AML-193 (cell line): ENCODE measurements at regions not wholly inside any gene's neighbourhood (a gene's known extent, or its start where the extent isn't known, plus 50 kb on each side); places are given as distances from the start of the nearest gene placed in this dataset.
"Not testable (repeated sequence)": the region's sequence is repeated elsewhere in the genome, so short reads cannot be mapped to it uniquely, and the experiment has no call there.

Experiments used
- DNase-seq, 2 experiments: peaks; one replicate each; lab custom pipeline; 2025; lab: John Stamatoyannopoulos, UW

DNA sequence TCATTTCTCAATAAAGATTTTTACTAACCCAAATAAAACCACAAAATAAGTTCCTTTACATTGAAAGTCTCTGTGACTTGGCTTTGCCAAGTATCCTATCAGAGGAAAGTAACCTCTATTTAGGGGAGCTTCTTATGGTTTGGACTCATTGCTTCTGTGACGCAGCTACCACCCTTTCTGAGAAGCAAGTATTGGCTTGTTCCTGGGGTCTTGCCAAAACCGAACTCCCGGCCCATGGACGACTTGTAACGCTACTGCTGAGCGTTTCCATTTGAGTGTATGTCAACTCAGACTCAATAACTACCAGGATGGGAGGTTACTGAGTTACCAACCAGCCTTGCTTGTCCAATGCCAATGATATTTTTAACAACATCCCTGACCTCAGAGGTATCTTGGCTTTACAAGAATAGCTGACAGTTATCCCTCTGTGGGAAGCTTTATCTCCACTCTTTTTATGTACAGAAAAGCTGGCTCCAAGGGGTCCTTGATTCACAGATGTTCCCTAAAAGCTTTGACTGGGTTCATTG is 911.9 kb downstream of the TTLL7 start:
- DNase-seq, result no peak

DNA sequence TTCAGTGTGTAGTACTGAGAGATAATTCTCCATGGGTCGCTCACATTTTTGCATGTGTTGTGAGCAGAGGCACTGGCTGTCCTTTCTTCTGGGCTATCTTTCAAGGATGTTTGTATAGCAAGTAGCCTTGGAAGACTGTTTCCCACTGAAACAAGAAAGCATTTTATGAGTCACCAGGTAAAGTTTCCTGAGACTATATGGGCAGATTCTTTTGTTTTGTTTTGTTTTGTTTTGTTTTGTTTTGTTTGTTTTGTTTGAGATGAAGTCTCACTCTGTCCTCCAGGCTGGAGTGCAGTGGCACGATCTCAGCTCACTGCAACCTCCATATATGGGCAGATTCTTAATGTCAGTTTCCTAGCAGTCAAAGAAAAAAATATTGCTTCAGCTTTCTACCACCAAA is 912.6 kb downstream of the TTLL7 start:
- DNase-seq, result no peak

DNA sequence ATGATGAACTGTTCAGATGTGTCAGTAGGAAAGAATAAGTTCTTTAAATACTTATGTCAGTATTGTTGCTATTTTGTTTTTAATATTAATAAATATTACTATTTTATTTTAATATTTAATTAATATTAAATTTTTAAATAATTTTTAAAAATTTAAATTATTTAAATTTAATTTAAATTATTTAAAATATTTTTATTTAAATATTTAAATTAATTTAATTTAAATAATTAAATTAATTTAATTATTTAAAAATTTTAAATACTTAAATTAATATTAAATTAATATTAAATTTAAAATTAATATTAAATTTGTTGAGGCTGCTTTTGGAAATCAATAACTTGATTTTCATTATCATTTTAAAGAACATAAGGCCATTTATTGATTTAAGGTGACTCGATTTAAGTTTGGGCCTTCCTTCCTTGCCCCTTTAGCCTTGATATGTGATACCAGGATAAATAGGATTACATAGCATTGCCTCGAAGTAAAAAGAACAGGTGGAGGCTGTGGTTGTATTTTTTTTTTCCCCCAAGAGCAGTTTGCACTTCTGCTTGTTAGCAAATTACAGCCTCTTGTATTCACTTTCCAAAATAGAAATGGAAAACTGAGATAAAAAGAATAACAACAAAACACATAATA is 915.2 kb downstream of the TTLL7 start:
- no peak for DNase-seq

DNA sequence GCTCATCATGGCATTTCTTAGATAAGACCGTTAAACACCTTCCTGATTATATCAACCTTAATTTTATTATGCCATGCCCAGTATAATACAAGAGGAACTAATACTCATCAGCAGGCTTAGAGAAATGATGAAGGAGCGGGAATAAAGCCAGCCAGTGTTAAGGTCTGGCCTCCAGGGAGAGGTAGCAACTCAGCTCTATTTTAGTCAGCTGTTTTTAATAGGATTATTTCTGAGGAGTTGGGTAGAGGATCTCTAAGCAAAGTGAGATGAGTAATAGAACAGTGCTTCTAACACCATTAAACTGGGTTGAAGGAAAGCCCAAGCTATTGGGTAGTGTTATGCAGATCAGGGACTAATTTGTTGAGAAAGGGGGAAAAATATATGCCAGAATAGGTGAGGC is 921.5 kb downstream of the TTLL7 start:
- no peak for DNase-seq

DNA sequence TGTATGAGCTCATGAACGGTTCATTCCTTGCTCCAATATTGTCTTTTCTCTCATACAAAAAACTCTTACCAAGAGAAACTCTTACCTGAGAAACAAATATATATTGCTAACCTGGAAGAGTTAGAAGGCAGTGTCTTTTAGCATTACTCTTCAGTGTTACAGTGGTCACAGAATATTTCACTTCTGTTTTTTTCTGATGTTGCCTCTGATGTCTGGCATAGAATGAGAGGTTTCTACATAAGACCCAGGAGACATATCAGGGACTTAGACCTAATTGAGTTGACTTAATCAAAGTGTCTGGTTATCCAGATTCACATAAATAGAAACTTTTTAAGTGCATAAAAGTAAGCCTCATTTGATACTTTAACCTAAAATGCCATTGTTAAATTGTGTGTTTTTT is 923.8 kb downstream of the TTLL7 start:
- DNase-seq, result no peak

DNA sequence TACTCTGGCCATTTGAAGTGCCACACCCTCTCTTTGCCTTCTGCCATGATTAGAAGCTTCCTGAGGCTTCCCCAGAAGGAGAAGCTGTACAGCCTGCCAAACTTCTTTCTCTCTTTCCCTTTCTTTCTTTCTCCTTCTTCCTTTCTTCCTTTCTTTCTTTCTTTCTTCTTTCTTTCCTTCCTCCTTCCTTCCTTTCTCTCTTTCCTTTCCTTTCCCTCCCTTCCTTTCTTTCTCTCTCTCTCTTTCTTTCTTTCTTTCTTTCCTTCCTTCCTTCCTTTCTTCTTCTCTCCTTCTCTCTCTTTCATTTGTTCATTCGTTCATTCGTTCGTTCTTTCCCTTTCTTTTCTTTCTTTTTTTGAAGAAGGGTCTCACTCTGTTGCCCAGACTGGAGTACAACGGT is 931.0 kb downstream of the TTLL7 start:
- no peak for DNase-seq

DNA sequence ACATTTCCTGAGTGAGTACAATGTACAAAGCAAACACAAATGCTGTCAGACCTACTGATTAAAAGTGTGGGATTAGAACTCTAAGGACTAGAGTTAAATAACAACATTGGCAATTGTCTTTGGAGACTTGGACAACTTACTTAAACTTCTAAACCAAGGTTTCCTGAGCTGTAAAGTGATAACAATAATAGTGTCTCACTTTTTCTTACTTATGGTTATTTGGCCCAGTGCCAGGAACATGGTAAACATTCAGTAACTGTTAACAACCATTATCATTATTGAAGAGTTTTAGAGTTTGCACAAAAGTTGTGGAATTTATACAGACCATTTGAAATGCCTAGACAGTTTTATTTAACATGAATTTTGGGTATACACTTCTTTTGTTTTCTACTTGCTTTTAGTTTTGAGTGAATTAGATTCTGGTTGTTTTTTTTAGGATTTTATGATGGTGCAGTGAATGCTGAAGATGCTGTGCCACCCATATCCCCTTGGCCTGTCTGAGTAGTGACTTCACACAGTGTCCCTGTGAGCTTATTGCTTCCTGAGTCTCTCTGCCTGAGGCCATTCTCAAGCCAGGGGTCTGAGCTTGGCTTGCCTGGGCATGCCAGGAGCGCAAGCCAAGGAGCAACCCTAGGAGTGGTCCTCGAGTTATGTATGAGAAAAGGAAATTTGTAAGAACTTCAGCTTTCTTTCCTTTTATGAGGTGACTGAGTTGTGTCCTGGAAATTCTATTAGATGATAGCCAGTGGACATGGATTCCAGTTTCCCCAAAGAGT is 932.8 kb downstream of the TTLL7 start:
- DNase-seq, result no peak

DNA sequence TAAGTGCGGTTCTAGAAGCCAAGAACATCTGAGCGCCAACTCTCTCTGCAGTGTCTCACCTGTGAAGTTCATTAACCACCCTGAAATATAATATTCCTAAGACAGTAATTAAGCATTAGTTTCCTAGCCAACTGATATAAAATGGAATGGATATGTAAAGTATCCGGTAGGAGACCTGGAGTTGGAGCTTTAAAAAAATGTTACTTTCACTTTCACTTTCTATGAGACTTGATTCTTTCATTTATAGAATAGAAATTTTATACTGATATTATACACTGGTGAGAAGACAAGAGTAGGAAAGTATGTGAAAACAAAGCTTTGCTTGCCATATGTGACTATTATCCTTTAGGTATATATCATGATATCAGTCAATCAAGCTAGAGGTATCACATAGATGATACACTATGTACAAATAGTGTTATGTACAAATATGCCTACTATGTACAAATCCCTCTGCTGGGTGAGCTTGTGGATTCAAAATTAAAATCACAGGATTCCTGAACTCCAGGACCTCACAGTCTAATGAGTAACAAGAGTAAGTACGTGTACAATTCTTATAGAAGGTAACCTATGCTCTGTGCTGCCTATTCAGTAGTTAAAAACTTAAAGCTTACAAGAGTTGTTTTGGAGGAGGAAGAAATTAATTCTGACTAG is 934.2 kb downstream of the TTLL7 start:
- no peak for DNase-seq

DNA sequence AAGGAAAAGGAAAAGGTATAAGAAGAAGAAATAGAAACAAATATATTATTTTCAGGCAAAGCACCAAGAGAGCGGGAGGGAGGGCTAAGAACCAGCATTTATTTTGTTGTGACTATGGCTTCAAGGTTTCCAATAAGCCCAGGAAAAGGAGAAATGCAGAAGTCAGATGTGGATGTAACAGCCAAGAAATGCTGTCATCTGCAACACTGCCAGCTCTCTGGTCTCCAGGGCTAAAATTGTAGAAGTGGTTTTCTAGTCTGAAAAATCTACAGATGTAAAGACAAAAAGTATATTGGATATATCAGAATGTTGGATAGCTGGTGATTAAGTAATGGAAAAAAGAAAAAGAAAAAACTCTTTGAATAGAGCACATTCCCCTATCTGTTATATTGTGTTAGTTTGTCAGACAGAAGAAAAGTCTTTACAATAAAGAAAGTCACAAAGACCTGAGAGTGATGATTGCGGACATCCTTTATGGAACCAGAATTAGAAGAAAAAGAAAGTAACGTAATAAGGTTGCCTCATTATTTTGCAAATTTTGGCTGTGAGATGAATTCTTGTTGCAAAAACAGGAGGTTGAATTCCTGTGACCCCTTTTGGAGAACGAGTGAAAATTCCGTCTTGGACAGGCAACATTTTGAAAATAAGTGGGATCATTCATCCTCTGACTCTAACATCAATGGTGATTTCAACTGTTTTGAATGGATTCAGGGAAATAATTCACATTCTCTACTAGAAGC is 938.1 kb downstream of the TTLL7 start:
- DNase-seq, result no peak

DNA sequence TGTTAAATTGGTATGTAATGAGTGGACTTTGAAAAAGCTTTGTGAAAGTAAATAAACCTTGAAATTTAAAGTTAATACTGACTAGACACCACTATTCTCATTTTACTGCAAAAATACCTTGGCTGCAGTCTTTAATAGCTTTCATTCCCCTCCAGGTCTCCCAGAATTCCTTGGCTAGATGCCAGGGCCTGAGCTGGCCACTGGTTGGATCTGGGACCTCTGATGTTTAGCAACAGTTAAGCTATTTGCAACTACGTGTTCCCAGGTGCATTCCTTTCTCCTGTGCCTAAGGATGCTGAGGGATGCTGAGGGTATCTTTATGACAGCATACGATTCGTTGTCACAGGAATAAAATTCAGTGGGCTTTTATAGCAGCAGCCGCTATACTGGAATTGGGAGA is 938.7 kb downstream of the TTLL7 start:
- no peak for DNase-seq

DNA sequence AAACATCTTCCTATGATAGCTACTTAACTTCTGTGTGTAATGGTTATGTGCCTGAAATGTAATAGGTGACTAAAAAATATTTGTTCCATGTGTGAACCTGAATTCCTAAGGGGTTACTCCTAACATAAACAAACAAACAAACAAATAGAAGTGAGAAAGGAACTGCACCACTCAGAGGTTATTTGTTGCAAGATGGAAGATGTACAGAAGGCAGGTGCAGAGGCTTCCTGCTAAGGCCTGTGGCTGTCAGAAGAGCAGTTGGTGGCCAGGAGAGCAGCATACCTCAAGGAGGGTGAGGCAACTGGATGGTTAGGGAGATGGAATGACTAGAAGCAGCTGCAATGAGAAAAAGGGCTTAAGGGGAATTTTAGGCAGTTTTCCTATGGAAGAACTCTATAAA is 940.6 kb downstream of the TTLL7 start:
- DNase-seq, result no peak

DNA sequence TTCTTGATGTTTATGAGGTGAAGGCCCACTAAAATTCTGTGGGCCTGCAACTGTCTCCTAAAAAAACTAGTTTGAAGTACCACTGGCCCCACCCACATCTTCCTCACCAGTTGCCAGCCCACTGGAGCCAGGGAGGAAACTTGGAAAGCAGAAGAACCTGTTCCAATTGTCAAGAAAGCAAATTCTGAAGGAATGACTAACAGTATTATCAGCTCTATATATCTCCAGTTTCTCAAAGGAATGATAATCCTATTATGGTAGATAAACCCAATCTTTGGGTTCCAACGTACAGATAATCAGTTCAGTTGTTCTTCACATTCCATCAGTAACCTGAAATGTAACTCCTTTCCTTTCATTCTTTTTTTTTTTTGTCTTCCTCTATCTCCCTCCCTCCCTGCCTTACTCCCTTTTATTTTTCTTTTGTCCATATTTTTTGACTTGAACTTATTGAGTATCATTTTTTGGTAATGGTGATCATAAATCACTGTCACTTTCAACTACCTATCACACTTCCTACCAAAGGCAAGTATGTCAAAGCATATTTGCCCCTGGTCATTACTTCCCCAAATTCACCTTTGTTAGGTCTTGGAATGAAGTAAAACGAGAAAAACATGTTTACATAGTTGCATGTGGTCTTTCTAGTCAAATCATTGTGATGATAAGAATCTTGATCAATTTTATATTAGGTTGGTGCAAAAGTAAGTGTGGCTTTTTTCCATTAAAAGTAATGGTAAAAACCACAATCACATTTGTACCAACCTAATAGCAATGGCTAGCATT is 943.4 kb downstream of the TTLL7 start:
- DNase-seq, result no peak

DNA sequence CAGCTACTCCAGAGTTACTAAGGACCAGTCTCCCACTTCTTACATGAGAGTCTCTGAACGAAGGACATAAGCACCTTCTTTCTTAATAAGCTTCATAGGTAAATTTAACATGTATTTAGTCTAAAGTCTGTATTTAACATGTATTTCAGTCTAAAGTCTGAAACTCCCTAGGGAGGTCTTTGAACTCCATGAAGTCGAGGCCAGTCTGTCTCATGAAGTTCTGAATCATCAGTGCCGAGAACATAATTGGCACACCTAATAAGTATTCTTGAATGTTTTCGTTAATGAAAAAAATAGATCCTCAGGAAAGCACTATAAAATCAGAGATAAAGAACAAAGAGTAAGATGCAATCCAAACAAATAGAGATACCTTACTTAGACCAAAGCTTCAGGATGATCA is 945.5 kb downstream of the TTLL7 start:
- DNase-seq, result no peak

DNA sequence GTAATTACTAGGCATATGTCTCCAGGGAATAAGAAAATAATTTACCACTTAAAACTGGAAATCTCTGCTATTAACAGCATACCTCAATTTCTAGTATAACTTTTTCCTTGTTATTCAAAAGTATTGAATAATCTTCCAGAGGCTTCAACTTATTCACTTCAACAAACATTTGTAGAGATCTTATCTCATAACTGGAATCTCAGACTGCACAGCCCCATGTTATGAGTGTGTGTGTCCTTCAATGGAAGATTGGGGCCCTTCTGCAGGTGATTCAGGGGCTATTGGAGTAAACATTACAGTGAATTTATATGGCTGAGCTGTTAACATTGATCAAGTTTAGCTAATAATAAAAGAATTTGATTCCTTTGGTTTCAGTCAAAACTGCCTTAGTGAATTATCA is 946.1 kb downstream of the TTLL7 start:
- no peak for DNase-seq

DNA sequence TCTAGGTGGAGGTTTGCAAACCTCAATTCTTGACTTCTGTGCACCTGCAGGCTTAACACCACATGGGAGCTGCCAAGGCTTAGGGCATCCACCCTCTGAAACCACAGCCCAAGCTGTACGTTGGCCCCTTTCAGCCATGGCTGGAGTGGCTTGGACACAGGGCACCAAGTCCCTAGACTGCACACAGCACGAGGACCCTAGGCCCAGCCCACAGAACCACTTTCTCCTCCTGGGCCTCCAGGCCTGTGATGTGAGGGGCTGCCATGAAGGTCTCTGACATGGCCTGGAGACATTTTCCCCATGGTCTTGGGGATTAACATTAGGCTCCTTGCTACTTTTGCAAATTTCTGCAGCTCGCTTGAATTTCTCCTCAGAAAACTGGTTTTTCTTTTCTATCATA is 947.9 kb downstream of the TTLL7 start:
- DNase-seq, result not testable (repeated sequence)

DNA sequence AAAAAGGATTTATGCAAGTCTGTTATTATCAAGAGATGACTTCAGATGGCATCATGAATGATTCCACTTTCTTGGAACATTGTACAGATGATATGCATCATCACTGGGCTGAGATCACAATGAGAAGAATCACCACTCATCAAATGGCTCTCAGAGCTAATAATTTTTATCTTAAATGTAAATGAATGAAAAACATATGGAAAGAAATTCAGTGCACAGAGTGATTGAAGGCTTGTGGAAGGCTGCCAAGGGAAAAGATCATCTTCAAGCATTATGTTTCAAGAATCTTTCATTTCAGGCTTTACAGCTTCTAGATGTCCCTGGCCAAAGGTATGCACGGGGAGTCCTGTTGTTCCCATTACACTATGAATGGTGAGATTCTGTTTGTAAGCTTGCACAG is 955.7 kb downstream of the TTLL7 start:
- DNase-seq, result no peak

DNA sequence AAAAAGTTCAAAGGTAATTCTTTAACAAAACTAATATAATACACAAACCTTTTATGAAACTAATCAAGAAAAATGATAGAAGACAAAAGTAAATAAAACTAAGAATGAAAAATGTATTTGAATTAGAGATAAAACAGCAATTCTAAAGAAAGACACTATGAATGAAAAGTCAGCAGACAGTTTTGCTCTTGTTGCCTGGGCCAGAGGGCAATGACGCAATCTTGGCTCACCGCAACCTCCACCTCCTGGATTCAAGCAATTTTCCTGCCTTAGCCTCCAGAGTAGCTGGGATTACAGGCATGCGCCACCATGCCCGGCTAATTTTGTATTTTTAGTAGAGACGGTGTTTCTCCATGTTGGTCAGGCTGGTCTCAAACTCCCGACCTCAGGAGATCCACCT is 959.8 kb downstream of the TTLL7 start:
- DNase-seq, result not testable (repeated sequence)

DNA sequence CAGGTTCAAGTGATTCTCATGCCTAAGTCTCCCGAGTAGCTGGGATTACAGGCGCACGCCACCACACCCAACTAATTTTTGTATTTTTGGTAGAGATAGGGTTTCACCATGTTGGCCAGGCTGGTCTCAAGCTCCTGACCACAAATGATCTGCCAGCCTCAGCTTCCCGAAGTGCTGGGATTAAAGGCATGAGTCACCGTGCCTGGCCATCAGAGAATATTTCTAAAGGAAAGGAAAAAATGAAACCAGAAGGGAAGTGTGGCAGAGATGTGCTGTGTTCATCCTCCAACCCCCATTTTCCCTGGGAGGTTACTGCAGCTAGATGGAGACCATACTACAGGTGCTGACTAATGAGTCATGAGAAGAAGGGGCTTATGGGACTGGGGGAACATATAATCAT is 964.1 kb downstream of the TTLL7 start:
- no peak for DNase-seq

DNA sequence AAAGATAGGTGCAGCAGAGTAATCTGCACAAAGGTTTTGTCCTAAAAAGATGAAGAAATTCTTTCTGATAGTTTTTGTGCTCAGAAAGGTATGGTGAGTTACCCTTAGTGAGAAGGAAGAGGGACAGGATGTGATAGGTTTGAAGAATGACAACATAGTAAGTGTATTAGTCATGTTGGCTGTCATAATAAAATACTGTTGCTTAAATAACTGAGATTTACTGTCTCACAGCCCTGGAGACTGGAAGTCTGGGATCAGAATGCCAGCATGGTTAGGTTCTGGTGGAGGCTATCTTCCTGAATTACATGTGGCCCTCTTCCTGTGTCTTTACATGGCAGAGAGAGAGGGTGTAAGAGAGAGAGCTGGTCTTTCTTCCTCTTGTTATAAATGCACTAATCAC is 965.2 kb downstream of the TTLL7 start:
- DNase-seq, result no peak

DNA sequence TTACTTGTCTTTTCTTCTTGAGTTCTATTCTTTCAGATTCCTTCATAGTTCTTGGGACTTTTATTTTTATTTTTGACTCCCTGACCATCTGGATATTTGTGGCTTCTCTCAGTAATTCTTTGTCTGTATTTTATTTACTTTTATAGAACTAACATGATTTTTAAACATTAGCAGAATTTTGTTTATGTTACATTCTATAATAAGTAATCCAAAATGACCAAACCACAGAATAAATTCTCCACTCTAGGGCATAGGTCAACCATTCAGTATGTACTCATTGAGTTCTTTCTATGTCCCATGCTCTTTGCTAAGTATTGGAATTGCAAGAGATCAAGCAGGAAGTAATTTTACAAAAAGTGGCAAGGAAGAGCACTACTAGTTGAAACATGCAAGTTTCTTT is 969.0 kb downstream of the TTLL7 start:
- no peak for DNase-seq

DNA sequence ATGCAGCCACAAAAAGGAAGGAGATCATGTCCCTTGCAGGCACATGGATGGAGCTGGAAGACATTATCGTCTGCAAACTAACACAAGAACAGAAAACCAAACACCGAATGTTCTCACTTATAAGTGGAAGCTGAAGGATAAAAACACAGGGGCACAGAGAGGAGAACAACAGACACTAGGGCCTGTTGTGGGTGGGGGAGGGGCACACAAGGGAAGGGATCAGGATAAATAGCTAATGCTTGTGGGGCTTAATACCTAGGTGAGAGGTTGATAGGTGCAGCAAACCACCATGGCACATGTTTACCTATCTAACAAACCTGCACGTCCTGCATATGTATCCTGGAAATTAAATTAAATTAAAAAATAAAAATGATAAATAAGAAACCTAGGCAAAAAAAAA is 969.9 kb downstream of the TTLL7 start:
- no peak for DNase-seq

DNA sequence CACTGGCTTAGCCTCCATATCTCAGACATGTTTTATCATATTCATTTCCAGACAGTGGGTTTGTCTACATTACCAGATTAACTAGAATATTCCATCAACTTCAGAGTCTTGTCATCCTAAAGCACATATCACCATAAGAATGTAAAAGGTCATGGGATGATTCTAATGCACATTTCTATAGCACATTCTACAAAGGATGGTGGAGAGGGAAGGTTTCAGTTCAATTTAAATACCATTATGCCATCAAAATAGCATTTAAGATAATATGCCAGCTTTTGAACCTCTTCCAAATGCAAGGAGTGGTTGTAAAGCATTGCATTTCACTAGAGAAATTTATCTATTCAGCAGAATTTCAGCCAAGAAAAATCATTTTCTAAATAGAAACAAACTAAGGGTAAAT is 970.5 kb downstream of the TTLL7 start:
- DNase-seq, result no peak
